Ovary (tissue), 3 donors: ENCODE measurements at regions not wholly inside any gene's neighbourhood (a gene's known extent, or its start where the extent isn't known, plus 50 kb on each side); places are given as distances from the start of the nearest gene placed in this dataset.

Experiments
- CTCF ChIP-seq, 3 donors: fragments of 450-650 bp in 2 of 3; fragments of 200-600 bp in 1 of 3; IDR thresholded peaks; one replicate each; pipeline versions ENCODE4 v1.5.1 to v1.8.0; 2016 to 2022; ENCODE audit warnings: antibody characterized with exemption in 3 of 3, mild to moderate bottlenecking in 1 of 3
- EP300 ChIP-seq: sonication (generic); formaldehyde crosslinking; IDR thresholded peaks from one replicate; pipeline ENCODE4 v1.6.1; 2017; ENCODE audit warnings: antibody characterized with exemption
- POLR2A ChIP-seq: fragments of 450-650 bp; IDR thresholded peaks from one replicate; pipeline ENCODE4 v1.6.1; 2017; ENCODE audit warnings: antibody characterized with exemption, mild to moderate bottlenecking, moderate library complexity
- donor health status: DM: no; HTN: no; CAD: no.

GRCh38 chr18:2050702-2051201, 520.6 kb downstream of the METTL4 start:
- no peak for TF ChIP-seq POLR2A
- no peak for TF ChIP-seq CTCF (IDR thresholded peaks at IDR 0.05)
- no peak for TF ChIP-seq EP300
